ENCODE measurements at regions not wholly inside any gene's neighbourhood (a gene's known extent, or its start where the extent isn't known, plus 50 kb on each side); places are given as distances from the start of the nearest gene placed in this dataset.

- no peak for TF ChIP-seq CTCF (IDR thresholded peaks at IDR 0.05; ENCODE audit: insufficient read depth, low read depth, low read length)
- no peak for TF ChIP-seq EZH2 (IDR thresholded peaks at IDR 0.05; ENCODE audit: insufficient read depth, low read length)
These were observed 128.0 kb upstream of the RASSF8 start for GRCh38 chr12:25830456-25830855.
